HG03060 (cell line): ENCODE measurements at regions not wholly inside any gene's neighbourhood (a gene's known extent, or its start where the extent isn't known, plus 50 kb on each side); places are given as distances from the start of the nearest gene placed in this dataset.

Source experiments
- ATAC-seq: cut with Tn5 transposase; IDR thresholded peaks from one replicate; pipeline ENCODE4 v1.9.1; 2021; ENCODE audit warnings: low read depth, moderate number of reproducible peaks; ENCODE audit not compliant: unreplicated experiment

- ATAC-seq: no peak
Observed at GRCh38 chr16:65675161-65675560, 553.3 kb upstream of the CDH11 start.

DNA sequence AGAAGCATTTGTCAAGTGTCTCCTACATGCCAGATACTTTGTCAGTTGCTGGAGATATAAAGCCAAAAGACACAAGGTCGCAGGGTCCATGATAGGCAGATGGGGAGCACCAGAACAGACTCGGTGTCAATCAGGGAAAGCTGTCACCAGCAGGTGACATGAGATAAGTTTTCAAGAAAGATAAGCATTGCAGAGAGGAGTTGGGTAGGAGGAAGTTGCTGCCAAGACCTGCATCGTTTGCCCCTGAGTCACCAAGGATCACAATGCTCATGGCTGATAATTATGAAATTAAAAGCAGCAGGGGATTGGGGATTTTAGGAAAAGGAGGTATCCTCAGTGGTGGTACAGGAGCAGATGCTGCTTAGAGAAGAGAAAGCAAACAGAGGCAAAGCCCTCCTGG is 551.1 kb upstream of the CDH11 start:
- no peak for ATAC-seq

DNA sequence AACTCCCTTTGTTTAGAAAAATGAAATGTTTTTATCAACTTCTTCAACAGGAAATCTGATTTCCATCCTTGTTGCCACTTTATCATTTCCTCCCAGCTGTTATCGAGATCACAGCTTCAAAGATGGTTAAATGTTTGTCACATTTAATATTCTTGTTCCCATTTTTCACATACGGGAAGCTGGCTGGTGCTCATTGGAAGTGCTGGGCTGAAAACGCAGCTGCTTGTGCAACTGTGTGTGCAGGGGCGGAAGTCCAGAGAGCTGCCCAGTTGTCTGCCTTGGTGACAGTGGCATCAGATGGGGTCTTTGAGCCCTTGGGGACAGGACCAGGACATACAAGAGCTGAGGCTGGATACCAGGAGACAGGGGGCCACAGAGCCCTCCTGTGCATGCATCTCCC is 549.2 kb upstream of the CDH11 start:
- ATAC-seq: no peak

- ATAC-seq: no peak
Observed at GRCh38 chr16:65668064-65668595, 546.3 kb upstream of the CDH11 start.

DNA sequence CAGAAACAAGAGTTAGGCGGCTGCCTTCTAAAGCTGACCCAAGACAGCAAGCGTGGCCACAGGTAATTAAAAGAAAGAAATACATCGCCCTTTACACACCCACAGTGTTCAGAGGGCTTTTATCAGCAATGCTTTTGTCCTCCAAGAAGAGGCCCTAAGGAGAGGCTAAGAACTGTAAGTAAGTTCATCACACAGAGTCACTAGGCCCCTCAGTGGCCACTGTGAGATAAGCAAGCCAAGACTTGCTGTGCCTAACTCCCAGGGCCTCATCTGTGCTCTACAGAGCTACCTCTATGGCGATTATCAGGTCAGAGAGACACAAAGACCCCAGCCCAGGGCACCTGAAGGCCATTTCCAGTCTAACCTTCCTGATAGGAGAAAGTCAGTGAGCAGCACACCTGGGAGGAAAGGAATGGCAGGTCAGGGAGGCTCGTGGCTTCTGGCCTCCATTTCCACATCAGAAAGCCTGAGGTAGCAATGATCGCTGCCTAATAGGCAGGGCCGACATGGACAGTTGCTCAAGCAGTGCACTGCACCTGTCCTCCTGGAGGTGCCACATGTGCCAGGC is 545.2 kb upstream of the CDH11 start:
- ATAC-seq: no peak

DNA sequence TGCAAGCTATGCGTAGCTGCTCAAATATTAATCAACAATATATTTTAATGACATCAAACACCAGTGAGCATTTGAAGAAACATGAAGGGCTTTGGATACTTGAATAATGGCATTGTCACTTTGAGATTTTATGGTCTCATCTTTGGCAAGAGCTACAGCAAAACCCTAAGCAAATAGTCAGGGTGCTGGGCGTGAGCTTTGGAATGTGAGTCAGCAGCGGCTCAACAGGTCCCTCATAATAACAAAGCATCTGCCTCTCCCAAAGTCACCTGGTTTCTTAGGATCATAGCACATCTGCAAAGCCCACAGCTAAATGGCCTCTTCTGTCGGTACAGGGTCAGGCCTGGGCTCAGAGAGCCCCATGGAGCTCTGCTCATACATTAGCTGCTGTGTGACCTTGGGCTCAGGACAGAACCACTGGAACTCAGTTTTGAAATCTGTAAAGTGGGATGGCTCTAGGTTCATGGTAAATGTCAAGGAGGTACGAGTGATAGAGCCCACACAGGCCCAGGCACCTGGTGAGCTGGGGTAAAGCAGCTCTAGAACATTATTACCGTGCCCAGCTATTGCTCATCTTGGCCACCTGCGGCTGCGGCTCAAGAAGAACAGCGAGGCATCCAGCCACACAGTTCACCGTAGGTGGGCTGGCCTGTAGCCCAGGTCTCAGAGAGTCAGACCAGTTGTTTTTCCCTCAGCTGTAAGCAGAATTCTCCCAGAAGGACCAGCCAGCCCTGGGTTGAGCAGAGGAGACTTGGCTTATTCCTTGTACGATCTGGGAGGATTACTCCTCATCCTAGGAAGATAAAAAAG is 544.5 kb upstream of the CDH11 start:
- ATAC-seq: no peak

- no peak for ATAC-seq
Observed at GRCh38 chr16:65665586-65665985, 543.7 kb upstream of the CDH11 start.

GRCh38 chr16:65663774-65664173 is 541.9 kb upstream of the CDH11 start:
- ATAC-seq: no peak

DNA sequence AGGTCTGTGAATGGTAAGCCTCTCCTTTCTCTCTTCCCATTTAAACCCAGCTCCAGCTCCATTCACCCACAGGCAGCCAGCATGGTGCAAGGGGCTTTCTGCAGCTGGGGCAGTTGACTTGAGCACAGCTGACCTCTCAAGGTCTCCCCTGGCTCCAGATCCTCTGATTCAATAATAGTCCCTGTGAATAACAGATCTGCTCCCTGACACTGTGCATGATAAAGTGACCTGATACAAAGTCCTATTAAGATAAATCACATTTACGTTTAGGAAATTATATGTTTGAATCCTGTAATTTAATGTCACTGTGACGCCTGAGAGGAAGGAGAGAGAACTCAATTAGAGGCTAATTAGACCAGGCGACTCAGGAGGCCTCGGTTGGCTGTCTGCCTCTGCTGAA is 540.4 kb upstream of the CDH11 start:
- ATAC-seq: no peak

DNA sequence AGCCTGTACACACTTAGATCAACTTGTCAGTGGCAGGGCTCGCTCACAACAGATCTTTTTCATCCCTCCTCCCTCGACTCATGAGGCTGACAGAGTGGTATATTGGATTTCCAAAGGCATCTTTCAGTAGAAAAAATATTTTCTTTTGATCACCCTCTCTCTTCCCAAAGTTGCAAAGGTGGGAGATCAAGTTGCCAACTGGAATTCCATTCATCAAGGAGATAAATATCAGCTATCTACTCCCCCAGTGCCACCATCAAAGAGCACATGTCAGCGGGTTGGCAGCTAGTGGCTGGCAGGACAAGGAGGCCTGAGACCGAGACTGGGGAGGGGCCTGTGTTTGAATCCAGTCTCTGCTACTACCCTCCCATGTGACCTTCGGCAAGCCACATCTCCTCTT is 539.7 kb upstream of the CDH11 start:
- no peak for ATAC-seq

GRCh38 chr16:65660390-65660789 is 538.5 kb upstream of the CDH11 start:
- ATAC-seq: no peak

- ATAC-seq: no peak
Observed at GRCh38 chr16:65659758-65660157, 537.9 kb upstream of the CDH11 start.

DNA sequence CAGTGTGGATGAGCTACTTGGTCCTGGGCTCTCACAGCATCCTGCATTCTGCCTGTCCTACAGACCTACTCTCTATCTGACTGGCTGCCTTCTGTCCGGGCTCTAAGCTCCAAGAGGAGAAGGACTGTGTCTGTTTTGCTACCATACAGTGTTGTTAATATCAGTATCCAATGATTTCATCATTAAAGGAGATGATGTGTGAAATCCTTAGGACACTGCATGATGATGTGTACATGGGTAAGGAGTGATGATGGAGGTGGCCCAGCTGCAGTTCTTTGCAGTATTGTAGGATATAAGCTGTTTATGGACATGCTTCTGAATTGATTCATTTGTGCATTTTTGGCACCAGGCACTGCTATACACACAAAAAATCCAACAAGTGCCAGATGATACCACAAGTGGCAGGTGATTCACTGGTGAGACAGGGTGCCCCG is 536.9 kb upstream of the CDH11 start:
- no peak for ATAC-seq

DNA sequence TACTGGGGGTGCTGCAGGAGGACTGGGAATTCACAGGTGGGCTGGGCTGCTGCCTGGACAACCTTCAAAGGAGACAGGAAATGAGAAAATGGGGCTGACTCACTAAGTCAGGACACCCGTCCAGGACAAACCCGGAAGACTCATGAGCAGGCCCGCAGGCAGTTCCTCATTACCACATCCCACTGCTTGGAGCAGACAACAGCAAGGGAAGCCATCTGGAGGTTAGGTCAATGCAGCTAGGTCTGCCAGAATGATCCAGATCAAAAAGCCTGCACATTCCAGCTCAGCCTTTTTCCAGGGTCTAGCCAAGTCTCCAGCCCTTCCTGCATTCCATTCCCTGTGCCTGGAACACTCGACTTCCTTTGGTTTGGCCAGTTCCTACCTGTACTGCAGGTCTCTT is 536.5 kb upstream of the CDH11 start:
- ATAC-seq: no peak

DNA sequence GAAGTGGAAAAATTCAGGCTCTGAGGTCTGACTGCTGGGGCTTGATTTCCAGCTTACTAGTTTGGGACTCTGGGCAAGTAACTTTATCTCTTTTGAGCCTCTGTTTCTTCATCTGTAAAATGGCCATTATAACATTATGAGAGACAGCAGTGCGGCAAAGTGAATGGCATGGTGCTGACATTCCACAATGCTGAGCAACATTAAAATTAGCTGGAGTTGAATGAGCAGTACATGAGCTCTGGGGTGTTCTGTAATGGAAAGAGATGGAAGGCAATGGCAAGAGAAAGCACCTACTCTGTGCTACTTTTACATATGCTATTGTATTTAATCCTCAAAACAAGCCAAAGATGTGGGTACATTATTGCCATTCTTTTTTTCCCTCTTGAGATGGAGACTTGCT is 535.7 kb upstream of the CDH11 start:
- no peak for ATAC-seq

- no peak for ATAC-seq
Observed at GRCh38 chr16:65657071-65657494, 535.2 kb upstream of the CDH11 start.

- ATAC-seq: no peak
Observed at GRCh38 chr16:65655802-65656201, 533.9 kb upstream of the CDH11 start.

GRCh38 chr16:65648101-65648500 is 526.2 kb upstream of the CDH11 start:
- ATAC-seq: no peak

GRCh38 chr16:65644821-65645220 is 523.0 kb upstream of the CDH11 start:
- ATAC-seq: no peak

GRCh38 chr16:65641762-65642289 is 520.0 kb upstream of the CDH11 start:
- no peak for ATAC-seq

DNA sequence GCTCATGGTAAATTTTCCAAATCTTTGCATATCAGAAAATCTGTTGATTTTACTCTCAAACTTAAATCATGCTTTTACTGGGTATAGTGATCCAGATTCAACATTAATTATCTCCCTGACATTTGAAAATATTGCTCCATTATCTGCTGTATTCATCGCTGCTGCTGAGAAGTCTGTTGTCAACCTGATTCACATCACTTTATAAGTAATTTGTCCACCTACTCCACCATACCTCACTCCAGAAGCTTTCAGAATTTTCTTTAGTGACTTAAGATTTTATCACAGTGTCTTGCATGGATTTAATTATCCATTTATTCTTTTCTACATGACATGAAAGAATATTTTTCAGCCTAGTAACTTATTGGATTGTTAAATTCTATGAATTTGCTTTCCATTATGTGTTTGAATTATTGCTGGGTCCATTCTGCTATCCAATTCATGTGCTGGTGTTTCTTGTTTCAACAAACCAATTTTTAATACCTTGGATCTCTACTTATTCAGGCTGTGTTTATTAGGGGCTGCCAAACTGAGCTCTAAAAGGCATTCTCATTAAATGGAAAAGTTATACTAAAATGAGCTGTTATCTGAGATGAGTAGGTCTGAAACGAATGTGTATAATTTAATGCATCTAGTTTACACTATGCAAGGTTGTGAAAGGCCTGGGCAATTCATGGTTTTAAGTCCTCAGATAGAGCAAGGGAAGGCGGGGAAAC is 519.3 kb upstream of the CDH11 start:
- no peak for ATAC-seq
